ENCODE measurements at regions not wholly inside any gene's neighbourhood (a gene's known extent, or its start where the extent isn't known, plus 50 kb on each side); places are given as distances from the start of the nearest gene placed in this dataset.

GRCh38 chr6:5937169-5937909 lies 69.4 kb downstream of the NRN1 start:
- TF ChIP-seq CTCF (IDR thresholded peaks at IDR 0.05; ENCODE audit: insufficient read depth, low read depth, low read length, missing control alignments) = no peak
- DNase-seq (ENCODE audit: low read depth) = no peak
- no peak overlapping the region for H3K4me3 ChIP-seq (ENCODE audit: low read depth, low read length)

- no peak for TF ChIP-seq CTCF (IDR thresholded peaks at IDR 0.05; ENCODE audit: insufficient read depth, low read depth, low read length, missing control alignments)
- H3K4me3 ChIP-seq (ENCODE audit: low read depth, low read length) = no peak overlapping the region
- no peak for DNase-seq (ENCODE audit: low read depth)
Measured at GRCh38 chr6:5936631-5937030, 70.1 kb downstream of the NRN1 start.

GRCh38 chr6:5936140-5936539 lies 70.6 kb downstream of the NRN1 start:
- no peak for TF ChIP-seq CTCF (IDR thresholded peaks at IDR 0.05; ENCODE audit: insufficient read depth, low read depth, low read length, missing control alignments)
- no peak overlapping the region for H3K4me3 ChIP-seq (ENCODE audit: low read depth, low read length)
- no peak for DNase-seq (ENCODE audit: low read depth)

GRCh38 chr6:5930968-5931367 lies 75.8 kb downstream of the NRN1 start:
- TF ChIP-seq CTCF (IDR thresholded peaks at IDR 0.05; ENCODE audit: insufficient read depth, low read depth, low read length, missing control alignments) = no peak
- DNase-seq (ENCODE audit: low read depth) = no peak
- no peak overlapping the region for H3K4me3 ChIP-seq (ENCODE audit: low read depth, low read length)

- no peak overlapping the region for H3K4me3 ChIP-seq (ENCODE audit: low read depth, low read length)
- no peak for TF ChIP-seq CTCF (IDR thresholded peaks at IDR 0.05; ENCODE audit: insufficient read depth, low read depth, low read length, missing control alignments)
- no peak for DNase-seq (ENCODE audit: low read depth)
Measured at GRCh38 chr6:5930143-5930770, 76.5 kb downstream of the NRN1 start.

GRCh38 chr6:5923840-5924239 lies 82.9 kb downstream of the NRN1 start:
- TF ChIP-seq CTCF (IDR thresholded peaks at IDR 0.05; ENCODE audit: insufficient read depth, low read depth, low read length, missing control alignments) = no peak
- no peak for DNase-seq (ENCODE audit: low read depth)
- no peak overlapping the region for H3K4me3 ChIP-seq (ENCODE audit: low read depth, low read length)

Measured in GM12865 (cell line).